ENCODE measurements at regions not wholly inside any gene's neighbourhood (a gene's known extent, or its start where the extent isn't known, plus 50 kb on each side); places are given as distances from the start of the nearest gene placed in this dataset.
"Not testable (repeated sequence)": the region's sequence is repeated elsewhere in the genome, so short reads cannot be mapped to it uniquely, and the experiment has no call there.

- H3K27ac Mint-ChIP-seq = no peak overlapping the region
- H3K4me3 Mint-ChIP-seq = no peak overlapping the region
- H3K4me1 Mint-ChIP-seq (ENCODE audit: low read depth) = no peaks in the 10 kb centered on the region
- CTCF ChIA-PET = no interaction called here
- no peak for DNase-seq
- H3K36me3 Mint-ChIP-seq (ENCODE audit: low read depth) = no peaks in the 10 kb centered on the region
- H3K27me3 Mint-ChIP-seq (ENCODE audit: low read depth) = no peaks in the 10 kb centered on the region
- H3K9me3 Mint-ChIP-seq = peaks cover 6% of the 10 kb centered on the region
- intact Hi-C loops (cut with micrococcal nuclease) = no loop called here
Measured at GRCh38 chr21:20010691-20011200, 987.5 kb upstream of the NCAM2 start.

GRCh38 chr21:20013851-20014250 lies 984.4 kb upstream of the NCAM2 start:
- DNase-seq = no peak
- H3K4me1 Mint-ChIP-seq (ENCODE audit: low read depth) = no peaks in the 10 kb centered on the region
- H3K27me3 Mint-ChIP-seq (ENCODE audit: low read depth) = no peaks in the 10 kb centered on the region
- no peak overlapping the region for H3K27ac Mint-ChIP-seq
- intact Hi-C loops (cut with micrococcal nuclease) = no loop called here
- no peaks in the 10 kb centered on the region for H3K36me3 Mint-ChIP-seq (ENCODE audit: low read depth)
- peaks cover 4% of the 10 kb centered on the region for H3K9me3 Mint-ChIP-seq
- H3K4me3 Mint-ChIP-seq = no peak overlapping the region
- CTCF ChIA-PET = no interaction called here

GRCh38 chr21:20016435-20017005 lies 981.7 kb upstream of the NCAM2 start:
- no peak overlapping the region for H3K4me3 Mint-ChIP-seq
- no peaks in the 10 kb centered on the region for H3K4me1 Mint-ChIP-seq (ENCODE audit: low read depth)
- CTCF ChIA-PET = no interaction called here
- H3K36me3 Mint-ChIP-seq (ENCODE audit: low read depth) = no peaks in the 10 kb centered on the region
- DNase-seq = no peak
- intact Hi-C loops (cut with micrococcal nuclease) = no loop called here
- H3K9me3 Mint-ChIP-seq = peaks cover 1% of the 10 kb centered on the region
- H3K27me3 Mint-ChIP-seq (ENCODE audit: low read depth) = no peaks in the 10 kb centered on the region
- H3K27ac Mint-ChIP-seq = no peak overlapping the region

GRCh38 chr21:20020026-20020425 lies 978.2 kb upstream of the NCAM2 start:
- H3K27ac Mint-ChIP-seq = no peak overlapping the region
- no peak overlapping the region for H3K4me3 Mint-ChIP-seq
- no peaks in the 10 kb centered on the region for H3K27me3 Mint-ChIP-seq (ENCODE audit: low read depth)
- H3K36me3 Mint-ChIP-seq (ENCODE audit: low read depth) = no peaks in the 10 kb centered on the region
- intact Hi-C loops (cut with micrococcal nuclease) = no loop called here
- H3K9me3 Mint-ChIP-seq = no peaks in the 10 kb centered on the region
- no peak for DNase-seq
- no peaks in the 10 kb centered on the region for H3K4me1 Mint-ChIP-seq (ENCODE audit: low read depth)
- CTCF ChIA-PET = no interaction called here

GRCh38 chr21:20023193-20023592 lies 975.0 kb upstream of the NCAM2 start:
- H3K36me3 Mint-ChIP-seq (ENCODE audit: low read depth) = no peaks in the 10 kb centered on the region
- no peak overlapping the region for H3K27ac Mint-ChIP-seq
- intact Hi-C loops (cut with micrococcal nuclease) = no loop called here
- H3K4me1 Mint-ChIP-seq (ENCODE audit: low read depth) = no peaks in the 10 kb centered on the region
- CTCF ChIA-PET = no interaction called here
- peaks cover 1% of the 10 kb centered on the region for H3K9me3 Mint-ChIP-seq
- no peaks in the 10 kb centered on the region for H3K27me3 Mint-ChIP-seq (ENCODE audit: low read depth)
- DNase-seq = no peak
- H3K4me3 Mint-ChIP-seq = no peak overlapping the region

- H3K27ac Mint-ChIP-seq = no peak overlapping the region
- CTCF ChIA-PET = no interaction called here
- peaks cover 1% of the 10 kb centered on the region for H3K9me3 Mint-ChIP-seq
- H3K27me3 Mint-ChIP-seq (ENCODE audit: low read depth) = no peaks in the 10 kb centered on the region
- no peak overlapping the region for H3K4me3 Mint-ChIP-seq
- no peak for DNase-seq
- H3K36me3 Mint-ChIP-seq (ENCODE audit: low read depth) = no peaks in the 10 kb centered on the region
- intact Hi-C loops (cut with micrococcal nuclease) = no loop called here
- no peaks in the 10 kb centered on the region for H3K4me1 Mint-ChIP-seq (ENCODE audit: low read depth)
Measured at GRCh38 chr21:20024741-20025140, 973.5 kb upstream of the NCAM2 start.

- Mint-ChIP-seq H3K36me3 (ENCODE audit: low read depth) (no peaks in the 10 kb centered on the region), H3K27ac (no peak overlapping the region), H3K4me1 (ENCODE audit: low read depth) (no peaks in the 10 kb centered on the region), H3K4me3 (no peak overlapping the region), H3K27me3 (ENCODE audit: low read depth) (no peaks in the 10 kb centered on the region), H3K9me3 (peaks cover 1% of the 10 kb centered on the region)
- CTCF ChIA-PET = no interaction called here
- no peak for DNase-seq
- intact Hi-C loops (cut with micrococcal nuclease) = no loop called here
Measured at GRCh38 chr21:20026543-20026942, 971.7 kb upstream of the NCAM2 start.

- intact Hi-C loops (cut with micrococcal nuclease) = no loop called here
- CTCF ChIA-PET = no interaction called here
- Mint-ChIP-seq H3K36me3 (ENCODE audit: low read depth) (no peaks in the 10 kb centered on the region), H3K4me1 (ENCODE audit: low read depth) (no peaks in the 10 kb centered on the region), H3K27me3 (ENCODE audit: low read depth) (no peaks in the 10 kb centered on the region), H3K27ac (no peak overlapping the region), H3K9me3 (peaks cover 1% of the 10 kb centered on the region), H3K4me3 (no peak overlapping the region)
- no peak for DNase-seq
Measured at GRCh38 chr21:20030390-20030789, 967.8 kb upstream of the NCAM2 start.

- no peak for DNase-seq
- Mint-ChIP-seq H3K4me3 (no peak overlapping the region), H3K36me3 (ENCODE audit: low read depth) (no peaks in the 10 kb centered on the region), H3K27me3 (ENCODE audit: low read depth) (no peaks in the 10 kb centered on the region), H3K27ac (no peak overlapping the region), H3K9me3 (peaks cover 4% of the 10 kb centered on the region), H3K4me1 (ENCODE audit: low read depth) (no peaks in the 10 kb centered on the region)
- CTCF ChIA-PET = no interaction called here
- intact Hi-C loops (cut with micrococcal nuclease) = no loop called here
Measured at GRCh38 chr21:20031807-20032206, 966.4 kb upstream of the NCAM2 start.

- Mint-ChIP-seq H3K36me3 (ENCODE audit: low read depth) (no peaks in the 10 kb centered on the region), H3K27me3 (ENCODE audit: low read depth) (no peaks in the 10 kb centered on the region), H3K4me3 (no peak overlapping the region), H3K9me3 (peaks cover 21% of the 10 kb centered on the region), H3K4me1 (ENCODE audit: low read depth) (no peaks in the 10 kb centered on the region), H3K27ac (no peak overlapping the region)
- CTCF ChIA-PET = no interaction called here
- DNase-seq = no peak
- intact Hi-C loops (cut with micrococcal nuclease) = no loop called here
Measured at GRCh38 chr21:20040768-20041167, 957.4 kb upstream of the NCAM2 start.

- Mint-ChIP-seq H3K4me3 (no peak overlapping the region), H3K36me3 (ENCODE audit: low read depth) (no peaks in the 10 kb centered on the region), H3K27me3 (ENCODE audit: low read depth) (no peaks in the 10 kb centered on the region), H3K27ac (no peak overlapping the region), H3K4me1 (ENCODE audit: low read depth) (no peaks in the 10 kb centered on the region), H3K9me3 (peaks cover 10% of the 10 kb centered on the region)
- no peak for DNase-seq
- CTCF ChIA-PET = no interaction called here
- intact Hi-C loops (cut with micrococcal nuclease) = no loop called here
Measured at GRCh38 chr21:20045197-20045596, 953.0 kb upstream of the NCAM2 start.

- H3K4me1 Mint-ChIP-seq (ENCODE audit: low read depth); H3K36me3 Mint-ChIP-seq (ENCODE audit: low read depth); H3K9me3 Mint-ChIP-seq; intact Hi-C loops (cut with micrococcal nuclease); CTCF ChIA-PET; DNase-seq; H3K27ac Mint-ChIP-seq; H3K4me3 Mint-ChIP-seq; H3K27me3 Mint-ChIP-seq (ENCODE audit: low read depth): not testable (repeated sequence)
Measured at GRCh38 chr21:20048130-20048837, 949.9 kb upstream of the NCAM2 start.

- DNase-seq = no peak
- CTCF ChIA-PET = no interaction called here
- Mint-ChIP-seq H3K27ac (no peak overlapping the region), H3K9me3 (peaks cover 9% of the 10 kb centered on the region), H3K4me1 (ENCODE audit: low read depth) (no peaks in the 10 kb centered on the region), H3K36me3 (ENCODE audit: low read depth) (no peaks in the 10 kb centered on the region), H3K4me3 (no peak overlapping the region), H3K27me3 (ENCODE audit: low read depth) (no peaks in the 10 kb centered on the region)
- intact Hi-C loops (cut with micrococcal nuclease) = no loop called here
Measured at GRCh38 chr21:20083336-20083735, 914.9 kb upstream of the NCAM2 start.

Data from activated naive CD4-positive, alpha-beta T cell treated with anti-CD3 and anti-CD28 coated beads for 36 hours (primary cell).